ENCODE measurements at regions not wholly inside any gene's neighbourhood (a gene's known extent, or its start where the extent isn't known, plus 50 kb on each side); places are given as distances from the start of the nearest gene placed in this dataset.
A peak's percentile ranks its signal among the peaks of the same experiment; 100 is the strongest.

GRCh38 chr10:16316733-16317390, 119.9 kb upstream of the PTER start:
- Histone ChIP-seq H3K36me3 (ENCODE audit: control insufficient read depth, insufficient read depth, low read length) (no peaks in the 10 kb centered on the region), H3K9me3 (ENCODE audit: control insufficient read depth, low read depth, low read length) (no peaks in the 10 kb centered on the region), H3K27me3 (ENCODE audit: control insufficient read depth, insufficient read depth, low read length) (no peaks in the 10 kb centered on the region), H3K4me3 (ENCODE audit: low read length) (no peak overlapping the region), H3K27ac (ENCODE audit: low read length) (no peak overlapping the region), H3K4me1 (ENCODE audit: control insufficient read depth, insufficient read depth, low read length) (no peaks in the 10 kb centered on the region)
- WGBS (ENCODE audit: insufficient coverage, low lambda C conversion rate), result no CpG with 5 or more reads among the region's 7 CpGs
- no peak for DNase-seq

GRCh38 chr10:16341637-16342036, 95.2 kb upstream of the PTER start:
- H3K27me3 ChIP-seq (ENCODE audit: control insufficient read depth, insufficient read depth, low read length), result no peaks in the 10 kb centered on the region
- no peaks in the 10 kb centered on the region for H3K36me3 ChIP-seq (ENCODE audit: control insufficient read depth, insufficient read depth, low read length)
- H3K27ac ChIP-seq (ENCODE audit: low read length), result no peak overlapping the region
- DNase-seq, result no peak
- H3K4me1 ChIP-seq (ENCODE audit: control insufficient read depth, insufficient read depth, low read length), result no peaks in the 10 kb centered on the region
- WGBS (ENCODE audit: insufficient coverage, low lambda C conversion rate), result no CpG with 5 or more reads among the region's 2 CpGs
- H3K4me3 ChIP-seq (ENCODE audit: low read length), result no peak overlapping the region
- no peaks in the 10 kb centered on the region for H3K9me3 ChIP-seq (ENCODE audit: control insufficient read depth, low read depth, low read length)

- DNase-seq, result no peak
- no peaks in the 10 kb centered on the region for H3K36me3 ChIP-seq (ENCODE audit: control insufficient read depth, insufficient read depth, low read length)
- no peaks in the 10 kb centered on the region for H3K9me3 ChIP-seq (ENCODE audit: control insufficient read depth, low read depth, low read length)
- H3K27me3 ChIP-seq (ENCODE audit: control insufficient read depth, insufficient read depth, low read length), result no peaks in the 10 kb centered on the region
- 62% methylated on average over 2 of the region's 4 CpGs for WGBS (ENCODE audit: insufficient coverage, low lambda C conversion rate)
- no peak overlapping the region for H3K4me3 ChIP-seq (ENCODE audit: low read length)
- H3K27ac ChIP-seq (ENCODE audit: low read length), result no peak overlapping the region
- no peaks in the 10 kb centered on the region for H3K4me1 ChIP-seq (ENCODE audit: control insufficient read depth, insufficient read depth, low read length)
Observed at GRCh38 chr10:16348891-16349290, 87.9 kb upstream of the PTER start.

GRCh38 chr10:16352146-16352545, 84.7 kb upstream of the PTER start:
- DNase-seq, result no peak
- H3K27me3 ChIP-seq (ENCODE audit: control insufficient read depth, insufficient read depth, low read length), result no peaks in the 10 kb centered on the region
- no peaks in the 10 kb centered on the region for H3K36me3 ChIP-seq (ENCODE audit: control insufficient read depth, insufficient read depth, low read length)
- no peaks in the 10 kb centered on the region for H3K9me3 ChIP-seq (ENCODE audit: control insufficient read depth, low read depth, low read length)
- no peak overlapping the region for H3K4me3 ChIP-seq (ENCODE audit: low read length)
- WGBS (ENCODE audit: insufficient coverage, low lambda C conversion rate), result 76% methylated on average over 2 of the region's 5 CpGs
- H3K27ac ChIP-seq (ENCODE audit: low read length), result no peak overlapping the region
- no peaks in the 10 kb centered on the region for H3K4me1 ChIP-seq (ENCODE audit: control insufficient read depth, insufficient read depth, low read length)

- Histone ChIP-seq H3K9me3 (ENCODE audit: control insufficient read depth, low read depth, low read length) (no peaks in the 10 kb centered on the region), H3K4me3 (ENCODE audit: low read length) (no peak overlapping the region), H3K27ac (ENCODE audit: low read length) (no peak overlapping the region), H3K36me3 (ENCODE audit: control insufficient read depth, insufficient read depth, low read length) (no peaks in the 10 kb centered on the region), H3K27me3 (ENCODE audit: control insufficient read depth, insufficient read depth, low read length) (no peaks in the 10 kb centered on the region), H3K4me1 (ENCODE audit: control insufficient read depth, insufficient read depth, low read length) (no peaks in the 10 kb centered on the region)
- DNase-seq, result no peak
- WGBS (ENCODE audit: insufficient coverage, low lambda C conversion rate), result no CpG with 5 or more reads among the region's 3 CpGs
Observed at GRCh38 chr10:16360001-16360400, 76.8 kb upstream of the PTER start.

- no peaks in the 10 kb centered on the region for H3K36me3 ChIP-seq (ENCODE audit: control insufficient read depth, insufficient read depth, low read length)
- H3K4me3 ChIP-seq (ENCODE audit: low read length), result no peak overlapping the region
- no peaks in the 10 kb centered on the region for H3K4me1 ChIP-seq (ENCODE audit: control insufficient read depth, insufficient read depth, low read length)
- H3K27me3 ChIP-seq (ENCODE audit: control insufficient read depth, insufficient read depth, low read length), result no peaks in the 10 kb centered on the region
- no peak for DNase-seq
- no peaks in the 10 kb centered on the region for H3K9me3 ChIP-seq (ENCODE audit: control insufficient read depth, low read depth, low read length)
- no peak overlapping the region for H3K27ac ChIP-seq (ENCODE audit: low read length)
Observed at GRCh38 chr10:16360425-16360824, 76.4 kb upstream of the PTER start.

GRCh38 chr10:16361086-16361485, 75.7 kb upstream of the PTER start:
- Histone ChIP-seq H3K4me3 (ENCODE audit: low read length) (no peak overlapping the region), H3K9me3 (ENCODE audit: control insufficient read depth, low read depth, low read length) (no peaks in the 10 kb centered on the region), H3K27ac (ENCODE audit: low read length) (no peak overlapping the region), H3K4me1 (ENCODE audit: control insufficient read depth, insufficient read depth, low read length) (no peaks in the 10 kb centered on the region), H3K27me3 (ENCODE audit: control insufficient read depth, insufficient read depth, low read length) (no peaks in the 10 kb centered on the region), H3K36me3 (ENCODE audit: control insufficient read depth, insufficient read depth, low read length) (no peaks in the 10 kb centered on the region)
- WGBS (ENCODE audit: insufficient coverage, low lambda C conversion rate), result 100% methylated on average over 2 of the region's 3 CpGs
- DNase-seq, result no peak

GRCh38 chr10:16363741-16364140, 73.1 kb upstream of the PTER start:
- WGBS (ENCODE audit: insufficient coverage, low lambda C conversion rate), result no CpG with 5 or more reads among the region's 8 CpGs
- Histone ChIP-seq H3K4me1 (ENCODE audit: control insufficient read depth, insufficient read depth, low read length) (no peaks in the 10 kb centered on the region), H3K27me3 (ENCODE audit: control insufficient read depth, insufficient read depth, low read length) (no peaks in the 10 kb centered on the region), H3K27ac (ENCODE audit: low read length) (no peak overlapping the region), H3K36me3 (ENCODE audit: control insufficient read depth, insufficient read depth, low read length) (no peaks in the 10 kb centered on the region), H3K4me3 (ENCODE audit: low read length) (no peak overlapping the region), H3K9me3 (ENCODE audit: control insufficient read depth, low read depth, low read length) (no peaks in the 10 kb centered on the region)
- no peak for DNase-seq

- 39% methylated on average over 3 of the region's 7 CpGs for WGBS (ENCODE audit: insufficient coverage, low lambda C conversion rate)
- Histone ChIP-seq H3K9me3 (ENCODE audit: control insufficient read depth, low read depth, low read length) (no peaks in the 10 kb centered on the region), H3K27me3 (ENCODE audit: control insufficient read depth, insufficient read depth, low read length) (no peaks in the 10 kb centered on the region), H3K4me3 (ENCODE audit: low read length) (no peak overlapping the region), H3K27ac (ENCODE audit: low read length) (no peak overlapping the region), H3K4me1 (ENCODE audit: control insufficient read depth, insufficient read depth, low read length) (no peaks in the 10 kb centered on the region), H3K36me3 (ENCODE audit: control insufficient read depth, insufficient read depth, low read length) (no peaks in the 10 kb centered on the region)
- no peak for DNase-seq
Observed at GRCh38 chr10:16367621-16368292, 69.1 kb upstream of the PTER start.

GRCh38 chr10:16381083-16381482, 55.7 kb upstream of the PTER start:
- H3K4me3 ChIP-seq (ENCODE audit: low read length), result no peak overlapping the region
- H3K36me3 ChIP-seq (ENCODE audit: control insufficient read depth, insufficient read depth, low read length), result no peaks in the 10 kb centered on the region
- no peaks in the 10 kb centered on the region for H3K9me3 ChIP-seq (ENCODE audit: control insufficient read depth, low read depth, low read length)
- H3K27me3 ChIP-seq (ENCODE audit: control insufficient read depth, insufficient read depth, low read length), result no peaks in the 10 kb centered on the region
- 80% methylated on average over 1 of the region's 3 CpGs for WGBS (ENCODE audit: insufficient coverage, low lambda C conversion rate)
- H3K4me1 ChIP-seq (ENCODE audit: control insufficient read depth, insufficient read depth, low read length), result no peaks in the 10 kb centered on the region
- no peak overlapping the region for H3K27ac ChIP-seq (ENCODE audit: low read length)
- DNase-seq, result no peak

- DNase-seq, result peak in 1 of 2 donors; percentile 3
- Histone ChIP-seq H3K4me3 (ENCODE audit: low read length) (no peak overlapping the region), H3K27ac (ENCODE audit: low read length) (no peak overlapping the region), H3K36me3 (ENCODE audit: control insufficient read depth, insufficient read depth, low read length) (no peaks in the 10 kb centered on the region), H3K9me3 (ENCODE audit: control insufficient read depth, low read depth, low read length) (no peaks in the 10 kb centered on the region), H3K27me3 (ENCODE audit: control insufficient read depth, insufficient read depth, low read length) (no peaks in the 10 kb centered on the region), H3K4me1 (ENCODE audit: control insufficient read depth, insufficient read depth, low read length) (no peaks in the 10 kb centered on the region)
- WGBS (ENCODE audit: insufficient coverage, low lambda C conversion rate), result no CpG with 5 or more reads among the region's 12 CpGs
Observed at GRCh38 chr10:16384021-16384420, 52.8 kb upstream of the PTER start.
